GM23248 (cell line): ENCODE measurements at regions not wholly inside any gene's neighbourhood (a gene's known extent, or its start where the extent isn't known, plus 50 kb on each side); places are given as distances from the start of the nearest gene placed in this dataset.

Source experiments
- EZH2 ChIP-seq: fragments of 200-600 bp; sonication (generic); IDR thresholded peaks from 2 replicates; pipeline ENCODE4 v1.6.1; 2018; ENCODE audit warnings: antibody characterized with exemption, mild to moderate bottlenecking; ENCODE audit not compliant: insufficient read depth, poor library complexity, severe bottlenecking
- EZH2phosphoT487 ChIP-seq: fragments of 200-600 bp; sonication (generic); IDR thresholded peaks from 2 replicates; pipeline ENCODE4 v1.6.1; 2018; ENCODE audit warnings: antibody characterized with exemption, moderate library complexity, mild to moderate bottlenecking, low read depth; ENCODE audit not compliant: insufficient read depth

GRCh38 chr5:85843535-85843934 lies 774.2 kb upstream of the COX7C start:
- TF ChIP-seq EZH2 (no peak), EZH2phosphoT487 (no peak)
